Mesothelial cell of epicardium (in vitro differentiated cells): ENCODE measurements at regions not wholly inside any gene's neighbourhood (a gene's known extent, or its start where the extent isn't known, plus 50 kb on each side); places are given as distances from the start of the nearest gene placed in this dataset.

Experiments used
- DNase-seq, 2 experiments: peaks; one replicate each; pipeline ENCODE4 v3.0.0; 2021; ENCODE audit warnings: low spot score in 2 of 2; ENCODE audit not compliant: unreplicated experiment in 2 of 2
- H3K27ac Mint-ChIP-seq: 2 replicates; pipeline ENCODE4 v1.8.0; 2021; ENCODE audit warnings: mixed read lengths
- H3K27me3 Mint-ChIP-seq: 2 replicates; pipeline ENCODE4 v1.8.0; 2021; ENCODE audit warnings: low read depth, mixed read lengths
- H3K36me3 Mint-ChIP-seq: 2 replicates; pipeline ENCODE4 v1.8.0; 2021; ENCODE audit warnings: mixed read lengths
- H3K4me1 Mint-ChIP-seq: 2 replicates; pipeline ENCODE4 v1.8.0; 2021; ENCODE audit warnings: mixed read lengths
- H3K4me3 Mint-ChIP-seq: 2 replicates; pipeline ENCODE4 v1.8.0; 2021; ENCODE audit warnings: mild to moderate bottlenecking, moderate library complexity, mixed read lengths
- H3K9me3 Mint-ChIP-seq: 2 replicates; pipeline ENCODE4 v1.8.0; 2021; ENCODE audit warnings: mixed read lengths
- TF ChIP-seq, protein P1 (sequence below): fragments of 200-600 bp; sonication (generic); IDR thresholded peaks from one replicate; pipeline ENCODE4 v1.5.0; 2021; ENCODE audit warnings: antibody characterized with exemption; ENCODE audit not compliant: unreplicated experiment

DNA sequence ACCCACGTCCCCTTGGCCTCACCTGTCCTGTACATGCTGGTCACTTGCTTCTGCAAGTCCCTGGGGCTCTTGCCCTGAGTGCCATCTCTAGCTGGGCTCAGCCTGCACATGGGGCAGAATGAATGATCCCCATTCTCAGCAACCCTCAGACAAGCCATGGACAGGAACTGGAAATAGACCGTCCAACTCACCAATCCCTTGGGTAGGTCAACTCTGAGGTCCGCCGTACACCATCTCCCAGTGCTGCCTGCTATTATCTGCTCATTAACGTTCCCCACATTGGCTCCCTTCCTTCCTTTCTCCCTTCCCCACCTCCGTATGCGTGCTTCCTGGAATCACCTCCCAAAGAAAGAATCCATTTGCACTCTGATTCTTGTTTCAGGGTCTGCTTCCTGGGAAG, 335.0 kb downstream of the SFMBT2 start:
- H3K27ac Mint-ChIP-seq: no peak overlapping the region
- no peaks in the 10 kb centered on the region for H3K36me3 Mint-ChIP-seq
- DNase-seq: no peak
- H3K27me3 Mint-ChIP-seq: peaks cover 73% of the 10 kb centered on the region
- H3K4me1 Mint-ChIP-seq: no peaks in the 10 kb centered on the region
- H3K4me3 Mint-ChIP-seq: no peak overlapping the region
- TF ChIP-seq, protein P1, sequence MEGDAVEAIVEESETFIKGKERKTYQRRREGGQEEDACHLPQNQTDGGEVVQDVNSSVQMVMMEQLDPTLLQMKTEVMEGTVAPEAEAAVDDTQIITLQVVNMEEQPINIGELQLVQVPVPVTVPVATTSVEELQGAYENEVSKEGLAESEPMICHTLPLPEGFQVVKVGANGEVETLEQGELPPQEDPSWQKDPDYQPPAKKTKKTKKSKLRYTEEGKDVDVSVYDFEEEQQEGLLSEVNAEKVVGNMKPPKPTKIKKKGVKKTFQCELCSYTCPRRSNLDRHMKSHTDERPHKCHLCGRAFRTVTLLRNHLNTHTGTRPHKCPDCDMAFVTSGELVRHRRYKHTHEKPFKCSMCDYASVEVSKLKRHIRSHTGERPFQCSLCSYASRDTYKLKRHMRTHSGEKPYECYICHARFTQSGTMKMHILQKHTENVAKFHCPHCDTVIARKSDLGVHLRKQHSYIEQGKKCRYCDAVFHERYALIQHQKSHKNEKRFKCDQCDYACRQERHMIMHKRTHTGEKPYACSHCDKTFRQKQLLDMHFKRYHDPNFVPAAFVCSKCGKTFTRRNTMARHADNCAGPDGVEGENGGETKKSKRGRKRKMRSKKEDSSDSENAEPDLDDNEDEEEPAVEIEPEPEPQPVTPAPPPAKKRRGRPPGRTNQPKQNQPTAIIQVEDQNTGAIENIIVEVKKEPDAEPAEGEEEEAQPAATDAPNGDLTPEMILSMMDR: no peak
- peaks cover 5% of the 10 kb centered on the region for H3K9me3 Mint-ChIP-seq

DNA sequence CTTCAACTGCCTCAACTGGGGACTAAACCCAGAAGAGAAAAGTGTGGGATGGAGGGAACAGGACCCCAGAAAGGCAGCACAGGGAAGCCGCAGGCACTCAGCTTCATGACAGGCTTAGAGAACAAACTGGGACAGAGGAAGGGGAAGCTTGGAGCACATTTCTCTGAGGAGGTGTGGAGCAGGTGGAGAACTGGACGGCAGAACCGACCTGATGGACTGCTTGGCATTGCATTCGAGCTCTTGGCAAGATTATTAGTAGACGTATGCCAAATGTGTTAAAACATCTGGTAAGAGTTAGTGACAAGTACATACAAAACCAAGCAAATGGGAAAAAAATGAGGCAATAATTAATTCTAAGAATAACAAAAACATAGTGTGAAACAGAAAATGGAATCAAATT, 335.7 kb downstream of the SFMBT2 start:
- no peak for DNase-seq
- Mint-ChIP-seq H3K4me1 (no peaks in the 10 kb centered on the region), H3K36me3 (no peaks in the 10 kb centered on the region), H3K27me3 (peaks cover 65% of the 10 kb centered on the region), H3K4me3 (no peak overlapping the region), H3K9me3 (peaks cover 5% of the 10 kb centered on the region), H3K27ac (no peak overlapping the region)
- TF ChIP-seq, protein P1: no peak

DNA sequence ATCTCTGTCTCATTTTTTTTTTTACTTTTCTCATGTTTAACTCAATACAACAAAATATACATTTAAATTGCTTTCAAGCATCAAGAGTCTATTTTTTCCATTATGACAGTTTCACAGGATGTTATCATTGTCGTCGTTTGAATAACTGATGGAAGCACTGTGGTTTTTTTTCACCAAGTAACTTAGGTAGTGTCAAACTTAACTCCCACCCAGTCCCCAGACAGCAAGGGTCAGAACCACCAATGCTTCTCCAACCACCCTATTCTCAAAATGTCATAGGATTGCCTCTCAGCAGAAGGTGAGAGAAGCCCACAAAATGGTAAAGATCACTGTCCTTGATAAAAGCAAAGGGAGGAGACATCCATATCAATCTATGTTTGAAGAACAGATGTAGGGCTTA, 339.4 kb downstream of the SFMBT2 start:
- H3K9me3 Mint-ChIP-seq: peaks cover 13% of the 10 kb centered on the region
- no peaks in the 10 kb centered on the region for H3K4me1 Mint-ChIP-seq
- H3K27me3 Mint-ChIP-seq: peaks cover 44% of the 10 kb centered on the region
- H3K36me3 Mint-ChIP-seq: no peaks in the 10 kb centered on the region
- H3K27ac Mint-ChIP-seq: no peak overlapping the region
- H3K4me3 Mint-ChIP-seq: no peak overlapping the region
- DNase-seq: no peak
- TF ChIP-seq, protein P1: no peak

DNA sequence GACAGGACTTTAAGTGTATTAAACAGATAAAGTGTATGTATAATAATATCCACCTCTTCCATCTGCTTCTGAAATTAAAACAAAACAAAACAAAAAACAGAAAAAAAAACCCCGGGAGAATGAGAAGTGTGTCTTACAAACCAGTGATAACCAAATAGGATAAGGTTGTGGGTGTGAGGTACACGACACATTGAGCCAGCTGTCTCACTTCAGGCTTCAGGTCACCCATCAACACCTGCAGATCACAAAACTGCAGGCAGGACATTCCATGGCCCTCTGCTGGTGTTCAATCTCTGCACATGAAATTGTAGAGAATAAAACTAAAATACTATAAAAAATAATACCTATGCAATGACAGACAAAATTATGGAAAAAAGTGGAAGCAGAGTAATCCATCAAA, 339.9 kb downstream of the SFMBT2 start:
- H3K9me3 Mint-ChIP-seq: peaks cover 13% of the 10 kb centered on the region
- no peaks in the 10 kb centered on the region for H3K4me1 Mint-ChIP-seq
- peaks cover 39% of the 10 kb centered on the region for H3K27me3 Mint-ChIP-seq
- TF ChIP-seq, protein P1: no peak
- no peak for DNase-seq
- H3K36me3 Mint-ChIP-seq: no peaks in the 10 kb centered on the region
- H3K27ac Mint-ChIP-seq: no peak overlapping the region
- H3K4me3 Mint-ChIP-seq: no peak overlapping the region

DNA sequence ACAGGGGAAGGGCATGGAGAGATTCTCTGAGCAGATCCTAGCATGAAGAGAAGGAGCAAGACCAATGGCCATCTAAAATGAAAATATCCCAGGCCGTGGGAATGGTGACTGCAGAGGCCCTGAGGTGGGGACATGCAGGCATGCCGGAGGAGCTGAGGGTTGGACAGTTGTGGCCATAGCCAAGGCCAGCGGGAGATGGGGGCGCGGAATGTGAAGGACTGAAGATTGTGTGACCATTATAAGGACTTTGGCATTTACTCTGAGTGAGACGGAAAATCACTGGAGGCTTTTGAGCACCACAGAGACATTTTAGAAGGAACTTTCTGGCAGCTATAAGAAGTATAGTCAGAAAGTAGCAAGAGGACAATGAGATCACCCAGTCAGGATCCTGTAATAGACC, 341.1 kb downstream of the SFMBT2 start:
- Mint-ChIP-seq H3K27me3 (peaks cover 27% of the 10 kb centered on the region), H3K27ac (no peak overlapping the region), H3K9me3 (peaks cover 13% of the 10 kb centered on the region), H3K4me1 (no peaks in the 10 kb centered on the region), H3K4me3 (no peak overlapping the region), H3K36me3 (no peaks in the 10 kb centered on the region)
- no peak for DNase-seq
- TF ChIP-seq, protein P1: no peak

DNA sequence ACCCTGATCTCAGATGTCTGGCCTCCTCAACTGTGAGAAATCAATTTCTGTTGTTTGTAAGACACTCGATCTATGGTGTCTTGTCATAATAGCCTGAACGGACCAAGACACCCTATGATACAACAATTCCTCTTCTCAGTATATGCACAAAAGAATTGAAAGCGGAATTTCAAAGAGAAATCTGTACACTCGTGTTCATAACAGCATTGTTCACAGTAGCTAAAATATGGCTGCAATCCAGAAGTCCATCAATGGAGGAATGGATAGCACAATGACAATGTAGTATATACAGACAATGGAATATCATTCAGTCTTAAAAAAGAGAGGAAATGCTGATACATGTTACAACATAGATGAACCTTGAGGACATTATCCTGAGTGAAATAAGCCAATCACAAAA, 354.6 kb downstream of the SFMBT2 start:
- Mint-ChIP-seq H3K4me1 (no peaks in the 10 kb centered on the region), H3K9me3 (no peaks in the 10 kb centered on the region), H3K27me3 (no peaks in the 10 kb centered on the region), H3K27ac (no peak overlapping the region), H3K4me3 (no peak overlapping the region), H3K36me3 (no peaks in the 10 kb centered on the region)
- DNase-seq: no peak
- TF ChIP-seq, protein P1: no peak
